NCI-H2196 (cell line): ENCODE measurements at regions not wholly inside any gene's neighbourhood (a gene's known extent, or its start where the extent isn't known, plus 50 kb on each side); places are given as distances from the start of the nearest gene placed in this dataset.
"Not testable (repeated sequence)": the region's sequence is repeated elsewhere in the genome, so short reads cannot be mapped to it uniquely, and the experiment has no call there.

Experiments
- DNase-seq: peaks from one replicate; lab custom pipeline; 2025; ENCODE audit not compliant: unreplicated experiment; lab: John Stamatoyannopoulos, UW

DNA sequence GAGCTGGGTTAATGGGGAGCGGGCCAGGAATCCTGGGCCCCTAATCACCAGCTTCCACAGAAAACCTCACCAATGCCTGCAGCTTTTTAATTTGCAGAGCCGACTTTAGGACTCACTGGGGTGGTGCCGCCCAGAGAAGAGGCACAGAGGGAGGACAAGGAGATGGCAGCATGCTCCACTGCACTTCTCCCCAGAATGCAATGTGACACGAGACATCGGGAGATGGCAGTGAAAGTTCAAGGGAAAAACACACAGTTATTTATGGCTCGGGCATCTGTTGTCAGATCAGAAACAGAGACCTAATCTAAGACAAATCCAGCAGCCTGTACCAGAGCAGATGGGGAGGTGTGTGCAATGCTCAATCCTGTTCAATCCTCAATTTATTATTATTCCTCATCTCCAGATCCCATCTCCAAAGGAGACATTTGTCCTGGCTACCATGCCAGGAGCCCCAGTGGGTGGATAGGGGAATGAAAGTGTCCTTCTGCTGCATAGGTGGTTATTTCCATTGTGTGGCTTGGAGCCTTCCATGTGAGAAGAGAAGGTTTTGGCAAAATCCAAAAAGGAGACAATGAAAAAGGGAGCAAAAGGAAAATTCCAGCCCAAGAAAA lies 250.0 kb downstream of the NXPE2 start:
- no peak for DNase-seq

DNA sequence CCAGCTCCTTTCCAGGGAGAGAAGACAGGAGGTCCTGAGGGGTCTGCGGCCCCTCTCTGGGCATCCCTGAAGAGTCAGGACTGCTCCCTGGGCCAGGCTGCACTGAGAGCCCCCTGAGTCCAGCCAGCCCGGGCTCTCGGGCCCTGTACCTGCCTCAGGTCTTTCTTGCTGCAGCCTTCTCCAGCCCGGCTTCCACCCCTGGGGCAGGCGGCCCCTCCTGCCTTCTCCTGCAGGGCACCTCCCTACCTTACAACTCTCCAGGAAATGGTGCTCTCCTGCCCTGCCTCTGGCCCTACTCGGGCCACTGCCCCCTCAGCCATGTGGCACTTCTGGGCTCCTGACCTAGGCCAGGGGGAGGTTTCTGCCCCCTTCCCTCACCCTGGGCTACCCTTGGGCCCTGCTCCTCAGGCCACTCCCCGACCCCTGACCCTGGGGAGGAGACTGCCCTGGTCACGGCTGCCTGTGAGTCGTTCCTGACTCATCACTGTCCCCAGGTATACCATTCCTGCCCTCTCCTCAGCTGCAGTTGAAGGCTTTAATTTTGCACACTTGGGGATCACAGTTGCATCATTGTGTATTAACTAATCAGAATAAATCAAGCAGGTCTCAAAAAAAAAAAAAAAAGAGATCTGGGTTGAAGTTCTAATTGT lies 251.1 kb downstream of the NXPE2 start:
- no peak for DNase-seq

DNA sequence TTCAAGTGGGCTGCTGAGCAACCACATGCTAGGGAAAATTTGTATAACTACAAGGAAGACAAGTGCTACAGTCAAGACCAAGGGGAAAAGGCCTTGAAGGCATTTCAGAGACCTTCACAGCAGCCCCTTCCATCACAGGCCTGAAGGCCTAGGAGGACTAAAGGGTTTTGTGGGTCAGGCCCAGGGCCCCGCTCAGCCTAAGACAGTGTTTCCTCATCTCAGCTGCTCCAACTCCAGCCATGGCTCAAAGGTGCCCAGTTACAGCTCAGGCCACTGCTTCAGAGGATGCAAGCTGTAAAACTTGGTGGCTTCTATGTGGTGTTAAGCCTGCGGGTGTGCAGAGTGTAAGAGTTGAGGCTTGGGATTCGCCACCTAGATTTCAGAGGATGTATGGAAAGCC lies 260.5 kb downstream of the NXPE2 start:
- DNase-seq, result no peak

DNA sequence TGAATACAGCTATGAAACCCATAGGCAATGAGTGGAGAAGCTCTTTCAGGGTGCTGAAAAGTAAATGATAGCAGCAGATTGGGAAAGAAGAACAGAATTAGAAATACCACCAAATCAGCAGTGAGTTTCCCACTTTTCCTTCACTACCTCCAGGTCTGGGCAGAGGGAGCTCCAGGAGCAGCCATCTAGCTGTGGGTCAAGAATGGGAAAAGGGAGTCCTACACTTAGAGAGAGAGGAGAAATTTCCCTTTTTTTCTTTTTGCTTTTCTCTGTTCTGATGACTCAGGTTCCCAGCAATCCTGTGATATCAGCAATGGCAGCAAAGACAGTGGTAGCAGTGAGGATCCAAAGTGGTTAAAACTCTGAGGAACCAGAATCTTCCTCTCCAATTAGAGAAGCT lies 263.9 kb downstream of the NXPE2 start:
- DNase-seq, result no peak

DNA sequence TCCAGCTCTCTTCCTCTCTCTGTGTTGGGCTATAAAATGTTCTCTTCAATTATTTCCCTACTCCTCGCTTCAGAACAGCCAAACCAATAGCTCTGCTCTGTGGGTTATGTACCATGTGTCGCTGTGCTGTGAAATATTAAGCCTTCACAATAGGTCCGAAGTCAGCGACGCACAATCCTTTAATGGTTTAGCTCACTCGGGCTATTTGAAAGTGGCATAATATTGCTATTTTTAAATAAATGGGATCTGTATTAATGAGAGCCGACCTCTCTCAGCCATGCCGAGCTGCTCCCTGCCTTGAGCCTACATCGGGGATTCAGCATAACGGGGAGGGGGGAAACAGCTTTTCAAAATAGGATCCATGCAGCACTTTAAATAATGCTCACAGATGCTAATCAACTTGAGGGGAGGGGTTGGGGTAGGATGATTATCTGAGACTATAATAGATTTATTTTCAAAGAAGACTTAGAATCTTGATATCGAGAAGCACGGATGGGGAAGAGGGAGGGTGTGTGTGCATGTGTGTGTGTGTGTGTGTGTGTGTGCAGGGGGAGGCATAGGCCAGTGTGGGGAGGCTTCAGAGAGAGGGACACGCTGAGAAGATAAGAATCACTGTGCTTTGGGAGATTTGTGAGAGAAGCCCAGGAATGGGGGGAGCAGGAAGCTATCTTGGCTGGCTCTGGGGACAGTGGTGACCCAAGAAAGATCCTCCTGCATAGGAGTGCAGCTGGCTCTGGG lies 271.5 kb downstream of the NXPE2 start:
- no peak for DNase-seq

DNA sequence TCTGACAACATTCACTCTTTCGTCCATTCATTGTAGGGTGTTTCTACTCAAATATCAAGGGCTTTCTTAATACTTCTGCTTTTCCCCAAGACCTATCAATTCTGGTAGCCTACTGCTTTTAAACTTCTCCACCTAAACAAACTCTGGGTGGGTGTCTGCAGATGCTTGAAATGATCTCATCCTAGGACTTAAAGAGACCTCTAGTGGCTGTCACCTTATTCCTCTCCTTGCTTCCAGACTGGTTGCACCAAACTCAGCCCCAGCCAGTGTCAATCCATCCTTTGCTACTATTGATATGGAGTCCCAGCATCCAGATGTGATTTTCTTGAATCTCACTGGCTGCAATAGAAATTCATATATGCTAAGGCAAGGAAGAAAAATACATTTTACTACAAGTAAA lies 274.7 kb downstream of the NXPE2 start:
- no peak for DNase-seq

DNA sequence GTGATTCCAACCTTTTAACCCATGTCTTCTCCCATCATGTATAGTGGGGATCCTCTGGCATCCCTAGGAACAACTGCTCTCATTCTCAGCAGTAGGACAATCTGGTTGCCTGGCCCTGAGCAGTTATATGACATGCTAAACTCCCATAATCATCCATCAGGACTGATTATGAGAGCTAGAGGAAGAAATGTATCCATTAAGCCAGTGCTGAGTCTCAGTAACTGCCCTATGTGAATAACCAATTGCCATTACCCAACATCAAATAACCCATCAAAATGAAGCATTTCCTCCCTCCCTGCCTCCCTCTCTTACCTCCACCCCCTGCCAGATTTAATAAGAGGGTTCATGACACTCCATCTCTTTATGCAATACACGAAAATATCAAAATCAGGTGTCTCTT lies 277.6 kb downstream of the NXPE2 start:
- DNase-seq, result no peak

DNA sequence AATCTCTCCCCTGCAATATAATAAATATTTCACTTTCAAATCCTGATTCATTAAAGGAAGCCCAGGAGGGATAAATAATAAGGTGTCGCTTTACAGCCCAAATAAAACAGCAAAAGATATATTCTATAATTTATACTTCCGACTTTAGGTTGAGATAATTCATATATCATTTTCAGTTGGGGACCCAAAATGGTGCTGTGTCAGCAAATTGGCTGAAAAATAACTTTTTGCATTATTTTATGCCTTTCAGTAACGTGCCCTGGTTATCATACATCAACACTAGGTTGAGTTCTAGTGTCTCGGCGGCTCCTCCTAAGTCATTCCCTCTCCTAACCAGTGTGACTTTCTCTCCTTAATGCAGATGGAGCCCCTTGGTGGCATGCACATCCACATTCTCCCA lies 278.2 kb downstream of the NXPE2 start:
- DNase-seq, result no peak

DNA sequence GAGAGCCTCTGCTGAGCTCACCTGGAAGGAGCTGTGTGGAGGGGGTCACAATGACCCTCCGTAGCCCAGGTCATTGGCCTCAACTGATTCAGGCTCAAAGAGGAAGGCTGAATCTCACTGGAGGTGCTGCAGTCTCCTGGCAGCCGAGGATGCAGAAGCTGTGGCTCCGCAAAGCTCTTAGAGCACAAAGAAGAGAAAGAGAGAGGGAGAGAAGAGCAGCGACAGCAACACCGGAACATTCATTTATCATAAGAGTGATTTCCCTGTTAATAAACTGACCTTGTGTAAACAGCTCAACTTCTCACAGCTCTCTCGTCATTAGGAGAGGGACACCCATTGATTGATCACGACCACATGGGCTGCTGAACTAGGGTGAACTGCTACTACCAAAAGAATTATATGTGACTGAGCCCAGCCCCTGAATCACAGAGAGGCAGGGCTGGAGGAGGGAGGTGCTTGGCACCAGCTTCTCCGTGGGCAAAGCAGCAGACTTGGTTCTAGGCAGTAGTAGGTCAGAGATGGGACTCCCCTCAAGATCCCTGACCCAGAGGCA lies 281.7 kb downstream of the NXPE2 start:
- no peak for DNase-seq

DNA sequence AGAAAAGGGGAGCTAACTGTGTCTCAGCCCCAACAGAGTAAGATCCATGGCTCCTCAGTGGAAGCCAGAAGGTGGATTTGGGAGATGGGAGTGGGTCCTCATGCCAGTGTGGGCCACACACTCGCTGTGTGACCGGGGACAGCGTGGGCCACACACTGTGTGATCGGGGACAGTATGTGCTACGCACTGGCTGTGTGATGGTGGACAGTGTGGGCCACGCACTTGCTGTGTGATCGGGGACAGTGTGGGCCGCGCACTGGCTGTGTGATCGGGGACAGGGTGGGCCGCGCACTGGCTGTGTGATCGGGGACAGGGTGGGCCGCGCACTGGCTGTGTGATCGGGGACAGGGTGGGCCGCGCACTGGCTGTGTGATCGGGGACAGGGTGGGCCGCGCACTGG lies 282.5 kb downstream of the NXPE2 start:
- DNase-seq, result not testable (repeated sequence)

DNA sequence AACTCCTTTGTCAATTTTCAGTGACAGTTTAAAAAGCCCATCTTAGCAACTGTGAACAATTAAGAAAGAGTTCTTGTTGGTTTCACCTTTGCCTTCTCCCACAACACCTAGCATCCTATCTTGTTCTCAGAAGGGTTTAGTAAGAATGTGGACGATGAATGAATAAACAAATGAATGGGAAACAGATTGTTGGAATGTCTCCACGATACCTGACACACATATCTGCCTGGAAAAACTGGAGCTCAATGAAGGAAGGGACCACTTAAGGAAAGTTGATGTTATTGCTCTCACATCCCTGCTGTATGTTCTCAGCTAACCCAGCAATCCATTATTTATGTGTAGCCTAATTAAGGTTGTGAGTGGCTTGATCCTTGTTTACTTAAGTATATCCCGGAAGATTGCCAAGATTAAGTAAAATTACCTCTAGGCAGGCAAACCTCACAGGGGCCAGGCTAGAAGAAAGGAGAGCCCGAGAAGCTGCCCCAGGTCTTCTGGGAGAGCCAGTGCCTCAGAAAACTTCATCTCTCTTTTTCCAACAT lies 286.4 kb downstream of the NXPE2 start:
- DNase-seq, result no peak

DNA sequence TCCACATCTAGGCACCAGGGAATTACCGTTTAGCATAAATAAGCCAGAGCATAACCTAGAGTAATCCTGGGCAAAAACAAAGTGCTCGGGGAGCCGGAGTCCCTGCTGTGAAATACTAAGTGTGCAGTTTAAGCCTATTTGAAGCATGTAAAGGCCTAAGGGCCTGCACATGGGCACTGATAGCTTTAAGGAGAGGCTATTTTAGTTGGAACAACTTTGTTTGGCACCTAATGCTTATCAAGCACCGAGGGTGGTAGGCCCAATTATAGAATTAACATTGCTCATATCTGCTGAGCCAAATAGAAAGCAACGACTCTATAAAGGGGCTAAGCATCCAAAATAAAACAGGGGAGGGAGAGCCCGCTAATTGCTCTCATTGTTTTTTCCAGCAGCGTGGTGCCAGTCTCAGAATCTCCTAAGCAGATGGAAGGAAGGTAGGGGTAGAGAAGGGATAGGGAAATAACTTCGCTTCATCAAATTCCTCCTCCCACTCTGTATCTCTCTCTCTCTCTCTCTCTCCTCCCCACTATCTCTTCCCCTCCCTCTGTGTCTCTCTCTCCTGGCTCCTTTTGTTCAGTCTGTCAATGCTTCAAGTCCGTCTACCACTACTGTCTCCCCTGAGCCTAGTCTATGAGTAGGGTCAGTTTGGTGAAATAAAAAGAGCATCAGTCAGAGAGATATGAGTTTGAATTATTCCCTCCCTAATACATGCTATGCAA lies 292.8 kb downstream of the NXPE2 start:
- DNase-seq, result no peak

DNA sequence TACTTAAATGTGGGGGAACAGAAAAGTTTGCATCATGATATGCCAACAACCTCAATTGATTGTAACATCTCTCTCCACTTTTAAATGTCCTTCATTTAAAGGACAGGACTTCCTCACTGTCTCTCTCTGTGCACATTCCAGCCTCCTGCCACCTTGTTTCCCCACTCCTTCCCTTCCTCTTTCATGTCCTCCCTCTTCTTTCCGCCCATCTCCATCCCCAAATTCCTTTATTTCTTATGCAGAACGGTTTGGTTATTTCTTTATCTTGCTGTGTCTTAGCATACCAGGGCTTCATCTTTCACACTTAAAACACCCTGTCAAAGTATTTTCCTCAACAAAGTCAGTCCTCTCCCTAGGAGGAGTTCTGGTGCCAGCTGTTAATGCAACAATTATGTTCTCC lies 293.8 kb downstream of the NXPE2 start:
- no peak for DNase-seq

DNA sequence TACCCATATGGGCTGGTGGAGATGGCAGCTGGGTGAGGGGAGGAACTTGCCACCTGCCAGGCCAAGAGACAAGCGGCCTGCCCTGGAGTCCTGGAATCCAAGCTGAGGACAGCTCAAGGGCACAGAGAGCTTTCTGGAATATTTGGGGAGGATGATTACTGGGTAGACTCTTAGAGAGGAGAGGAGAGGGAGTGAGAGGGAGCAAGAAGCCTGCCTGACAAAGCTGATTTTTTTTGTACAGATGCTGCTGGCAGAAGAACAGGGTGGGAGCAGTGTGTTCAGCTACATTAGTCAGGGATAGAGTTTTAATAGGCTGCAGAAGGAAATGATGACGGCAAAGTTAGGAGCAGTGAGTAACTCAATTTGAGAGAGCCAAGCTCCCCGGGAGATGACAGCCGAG lies 299.3 kb downstream of the NXPE2 start:
- no peak for DNase-seq

DNA sequence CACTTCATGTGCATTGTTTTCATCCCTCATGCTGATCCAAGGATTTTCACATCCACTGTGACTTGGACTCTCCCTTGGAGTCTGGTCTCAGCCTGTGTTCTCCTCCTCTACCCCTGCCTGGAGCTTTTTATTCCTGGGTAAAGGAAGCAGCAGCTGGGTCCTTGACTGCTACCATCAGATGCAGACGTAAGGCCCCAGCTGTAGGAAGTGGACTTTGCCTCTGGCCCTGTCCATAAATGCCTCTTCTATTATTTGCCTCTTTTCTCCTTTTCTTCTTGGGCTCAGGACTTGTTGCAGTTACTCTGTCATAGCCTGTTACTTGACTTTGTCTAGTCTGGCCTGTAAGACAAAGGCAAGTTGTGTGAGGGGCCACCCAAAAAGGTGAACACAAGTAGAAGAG lies 303.8 kb downstream of the NXPE2 start:
- no peak for DNase-seq

DNA sequence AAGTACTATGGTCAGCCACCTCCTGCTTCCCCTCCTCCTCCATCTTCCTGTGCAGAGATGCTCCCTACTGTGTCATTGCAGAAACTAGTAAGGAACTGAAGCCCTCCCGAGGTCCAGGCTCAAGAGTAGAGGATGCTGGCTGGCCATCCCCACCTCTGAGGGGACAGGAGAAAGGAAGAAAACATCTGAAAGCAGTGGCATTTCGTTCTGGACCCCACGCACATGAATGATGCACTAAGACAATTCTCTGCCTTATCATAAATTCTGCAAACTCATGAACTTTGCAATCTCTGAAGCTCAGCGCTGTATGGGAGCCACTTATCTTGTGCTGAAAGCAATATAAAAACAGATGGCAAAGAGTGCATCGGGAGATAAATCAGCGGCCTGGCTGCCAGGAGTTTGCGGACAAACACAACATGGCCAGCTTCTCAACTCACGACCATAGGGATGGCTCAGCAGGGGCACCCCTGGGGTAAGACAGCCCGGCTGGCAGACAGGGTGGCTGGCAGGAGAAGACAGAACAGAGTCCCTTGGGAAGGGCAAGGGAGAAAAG lies 306.4 kb downstream of the NXPE2 start:
- no peak for DNase-seq

DNA sequence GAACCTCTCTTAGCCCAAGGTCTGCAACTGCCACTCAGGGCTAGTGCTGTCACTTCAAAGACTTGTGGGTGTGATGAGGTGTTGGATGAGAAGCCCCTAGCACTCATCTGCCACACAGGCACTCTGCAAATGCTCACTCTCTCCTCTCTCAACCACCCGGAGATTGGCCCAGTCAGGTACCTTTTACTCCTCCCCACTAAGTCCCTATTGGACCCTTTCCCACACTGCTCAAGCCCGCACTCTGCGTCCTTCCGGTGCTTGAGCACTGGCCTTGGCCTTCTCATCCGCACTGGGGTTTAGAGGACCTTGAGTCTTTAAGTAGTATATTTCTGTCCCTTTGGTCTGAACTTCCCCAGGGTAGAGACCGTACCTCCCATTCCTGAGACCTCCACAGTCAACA lies 308.0 kb downstream of the NXPE2 start:
- DNase-seq, result no peak

DNA sequence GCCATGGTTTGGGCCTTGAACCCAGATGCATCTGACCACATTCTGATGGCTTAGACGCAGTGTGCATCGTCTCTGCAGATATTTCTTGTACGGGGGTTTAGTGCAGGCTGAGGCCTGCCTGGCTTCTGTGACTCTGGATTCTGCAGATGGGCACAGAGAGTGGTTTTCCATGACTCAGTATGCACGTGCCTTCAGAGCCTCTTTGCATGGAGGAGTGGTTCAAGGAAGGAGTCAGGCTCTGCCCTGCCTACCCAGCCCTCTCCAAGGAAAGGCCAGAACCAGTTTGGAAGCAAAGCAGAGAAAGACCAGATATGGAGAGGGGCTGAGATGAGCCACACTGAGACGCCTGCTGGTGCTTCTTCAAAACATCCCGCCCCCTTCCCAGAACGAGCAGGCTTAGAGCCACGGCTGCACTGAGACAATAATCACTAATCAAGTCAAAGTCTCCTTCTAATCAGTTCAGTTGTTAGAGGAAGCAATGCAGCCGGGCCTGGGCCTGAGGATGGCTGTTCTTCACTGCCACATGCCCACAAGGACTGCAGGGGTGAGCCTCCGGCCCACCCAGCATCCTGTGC lies 308.9 kb downstream of the NXPE2 start:
- DNase-seq, result no peak

DNA sequence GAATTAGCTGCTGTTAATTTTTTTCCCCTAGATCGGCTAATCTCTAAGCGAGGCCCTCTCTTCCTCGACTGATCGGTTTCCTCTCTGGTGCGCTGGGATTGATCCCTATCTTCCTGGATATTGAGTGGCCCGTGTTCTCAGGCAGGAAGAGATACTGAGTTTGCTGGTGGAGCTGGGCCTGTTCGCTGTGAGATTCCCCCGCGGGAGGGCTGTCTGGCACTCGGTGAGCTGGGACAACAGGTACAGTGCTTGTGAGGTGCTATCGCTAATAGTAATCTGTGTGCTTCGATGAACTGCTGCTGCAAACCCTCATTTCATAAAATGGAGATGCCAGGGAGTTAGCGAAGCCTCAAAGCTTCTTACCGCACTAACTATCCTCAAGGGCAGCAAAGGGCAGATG lies 310.3 kb downstream of the NXPE2 start:
- no peak for DNase-seq

DNA sequence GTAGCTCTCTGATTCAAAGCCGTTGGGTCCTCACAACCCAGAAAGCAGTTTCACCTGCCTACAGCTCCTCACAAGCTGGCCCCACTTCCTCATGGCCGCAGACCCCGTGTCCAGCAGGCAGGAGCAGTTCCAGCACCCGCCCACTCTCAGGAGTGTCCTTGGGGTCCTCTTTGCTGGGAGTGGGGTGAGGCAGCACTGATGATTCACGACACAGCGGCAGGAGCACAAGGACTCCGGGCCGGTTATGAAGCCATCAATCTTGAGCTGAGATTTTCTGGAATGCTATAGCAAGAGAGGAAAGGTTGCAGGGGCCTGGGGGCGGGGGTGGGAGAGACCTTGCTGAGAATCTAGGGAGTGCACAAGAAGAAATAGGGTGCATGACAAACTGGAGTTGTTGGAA lies 311.2 kb downstream of the NXPE2 start:
- DNase-seq, result no peak

DNA sequence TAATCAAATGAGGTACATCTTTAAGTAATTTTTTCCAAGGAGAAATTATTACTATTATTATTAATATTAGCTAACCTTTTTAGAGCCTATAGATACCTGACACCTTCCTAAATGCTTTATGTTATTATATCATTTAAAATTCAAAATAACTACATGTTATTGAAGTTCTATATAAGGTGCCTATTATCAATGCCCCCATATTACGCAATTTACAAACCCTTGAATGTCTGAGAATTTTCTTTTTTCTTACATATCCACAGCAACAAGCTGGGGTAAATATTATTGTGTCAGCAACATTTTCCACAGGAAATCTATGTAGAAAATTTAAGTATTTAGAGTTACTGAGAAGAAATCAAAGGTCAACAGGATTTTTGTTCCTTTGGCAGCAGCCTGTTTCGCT lies 327.3 kb downstream of the NXPE2 start:
- no peak for DNase-seq
